SK-N-SH (cell line): ENCODE measurements at regions not wholly inside any gene's neighbourhood (a gene's known extent, or its start where the extent isn't known, plus 50 kb on each side); places are given as distances from the start of the nearest gene placed in this dataset.

Experiments
- CTCF ChIA-PET: fragments of 300-600, 350-600 bp; formaldehyde crosslinking; extraction: SDS; loops from one replicate; lab custom pipeline; 2021; lab: Yijun Ruan, JAX
- POLR2A ChIA-PET: fragments of 350-600 bp; sonication (Branson Sonifier 250); formaldehyde crosslinking; extraction: SDS; loops from one replicate; lab custom pipeline; 2020; ENCODE audit warnings: antibody characterized with exemption, inconsistent platforms; lab: Yijun Ruan, JAX
- DNase-seq: peaks from one replicate; pipeline ENCODE4 v3.0.0; 2012
- H2AFZ ChIP-seq: fragments of 200-600 bp; sonication (generic); 2 replicates; pipeline ENCODE4 v1.8.1; 2016; ENCODE audit warnings: antibody characterized with exemption, mild to moderate bottlenecking, low read depth
- H3F3A ChIP-seq: fragments of 200-600 bp; sonication (generic); replicated peaks from 2 replicates; pipeline ENCODE3; 2016; ENCODE audit warnings: antibody characterized with exemption, mild to moderate bottlenecking; ENCODE audit not compliant: insufficient read depth
- H3K27ac ChIP-seq, 2 experiments: fragments of 200-500 bp in 1 of 2; fragments of 200-600 bp in 1 of 2; sonication (Bioruptor generic) in 1 of 2; sonication (generic), shearing (Covaris generic) in 1 of 2; 2 replicates each; pipeline versions ENCODE4 v1.5.1 to v1.6.1; 2014 to 2016; ENCODE audit warnings: low read depth in 2 of 2, inconsistent platforms in 1 of 2, low read length in 1 of 2, mild to moderate bottlenecking in 1 of 2, mixed read lengths in 1 of 2
- H3K27me3 ChIP-seq: fragments of 200-600 bp; sonication (generic), shearing (Covaris generic); 2 replicates; pipeline ENCODE4 v1.6.1; 2016; ENCODE audit warnings: mixed run types; ENCODE audit not compliant: insufficient read depth
- H3K36me3 ChIP-seq, 2 experiments: fragments of 200-500 bp in 1 of 2; fragments of 200-600 bp in 1 of 2; sonication (Bioruptor generic) in 1 of 2; sonication (generic) in 1 of 2; replicated peaks in 1 of 2; 2 replicates each; pipeline versions ENCODE3 to v1.5.1; 2014 to 2016; ENCODE audit warnings: low read length in 1 of 2, mild to moderate bottlenecking in 1 of 2; ENCODE audit not compliant: insufficient read depth in 2 of 2, control insufficient read depth in 1 of 2
- H3K4me1 ChIP-seq, 2 experiments: fragments of 200-500 bp in 1 of 2; fragments of 200-600 bp in 1 of 2; sonication (Bioruptor generic) in 1 of 2; sonication (generic), shearing (Covaris generic) in 1 of 2; 2 replicates each; pipeline versions ENCODE4 v1.5.1 to v1.6.1; 2014 to 2016; ENCODE audit warnings: low read depth in 1 of 2, low read length in 1 of 2, mixed run types in 1 of 2; ENCODE audit not compliant: insufficient read depth in 2 of 2, control insufficient read depth in 1 of 2
- H3K4me2 ChIP-seq: fragments of 200-600 bp; sonication (generic), shearing (Covaris generic); 2 replicates; pipeline ENCODE4 v1.6.1; 2017; ENCODE audit warnings: mixed run types
- H3K4me3 ChIP-seq, 2 experiments: fragments of 200-500 bp in 1 of 2; fragments of 200-600 bp in 1 of 2; sonication (Bioruptor generic) in 1 of 2; sonication (generic), shearing (Covaris generic) in 1 of 2; 2 replicates each; pipeline versions ENCODE4 v1.5.1 to v1.8.1; 2014 to 2016; ENCODE audit warnings: low read depth in 2 of 2, inconsistent platforms in 1 of 2, low read length in 1 of 2, mild to moderate bottlenecking in 1 of 2, mixed read lengths in 1 of 2, moderate library complexity in 1 of 2
- H3K79me2 ChIP-seq: fragments of 200-600 bp; sonication (generic); 2 replicates; pipeline ENCODE4 v1.8.1; 2017; ENCODE audit warnings: mild to moderate bottlenecking; ENCODE audit not compliant: insufficient read depth
- H3K9ac ChIP-seq: fragments of 200-600 bp; sonication (generic); 2 replicates; pipeline ENCODE4 v1.6.1; 2017; ENCODE audit warnings: mixed run types
- H3K9me2 ChIP-seq: fragments of 200-600 bp; sonication (generic); 2 replicates; pipeline ENCODE4 v1.6.1; 2017; ENCODE audit warnings: mixed run types
- H3K9me3 ChIP-seq: fragments of 200-600 bp; sonication (generic); 2 replicates; pipeline ENCODE4 v1.6.1; 2017; ENCODE audit warnings: mixed run types, mild to moderate bottlenecking, moderate library complexity
- H4K20me1 ChIP-seq: fragments of 200-600 bp; sonication (generic); 2 replicates; pipeline ENCODE4 v1.6.1; 2017; ENCODE audit warnings: mild to moderate bottlenecking, mixed run types; ENCODE audit not compliant: insufficient read depth
- EZH2phosphoT487 ChIP-seq: fragments of 200-600 bp; sonication (generic); IDR thresholded peaks from 2 replicates; pipeline ENCODE4 v1.6.1; 2017; ENCODE audit warnings: low read depth, mixed run types, mild to moderate bottlenecking, antibody characterized with exemption, moderate library complexity, borderline replicate concordance
- FOXJ3 ChIP-seq: sonication (generic); formaldehyde crosslinking; IDR thresholded peaks from 2 replicates; pipeline ENCODE4 v1.5.1; 2020; ENCODE audit warnings: mild to moderate bottlenecking, missing genetic modification reagents
- MXI1 ChIP-seq: IDR thresholded peaks from 2 replicates; pipeline ENCODE4 v1.6.1; 2012; ENCODE audit warnings: mild to moderate bottlenecking, low read depth, low read length, improper control_type of control experiment
- NFIC ChIP-seq: IDR thresholded peaks from 2 replicates; pipeline ENCODE4 v1.4.0; 2012; ENCODE audit warnings: borderline replicate concordance
- NRF1 ChIP-seq: IDR thresholded peaks from 2 replicates; pipeline ENCODE4 v1.6.1; 2012; ENCODE audit warnings: low read depth, mild to moderate bottlenecking, low read length
- RAD21 ChIP-seq: IDR thresholded peaks from 2 replicates; pipeline ENCODE4 v1.6.1; 2012; ENCODE audit warnings: mild to moderate bottlenecking, low read length
- RFX5 ChIP-seq: IDR thresholded peaks from 2 replicates; pipeline ENCODE4 v1.6.1; 2012; ENCODE audit warnings: mild to moderate bottlenecking, improper control_type of control experiment, low read length
- SMC3 ChIP-seq: IDR thresholded peaks from 2 replicates; pipeline ENCODE4 v1.6.1; 2012; ENCODE audit warnings: low read depth, low read length, improper control_type of control experiment
- TCF12 ChIP-seq: IDR thresholded peaks from 2 replicates; pipeline ENCODE4 v1.4.0; 2012
- TEAD4 ChIP-seq: IDR thresholded peaks from 2 replicates; pipeline ENCODE4 v1.4.0; 2012; ENCODE audit warnings: mild to moderate bottlenecking, borderline replicate concordance; ENCODE audit not compliant: insufficient read depth
- WGBS: methylation state at CpG from one replicate; pipeline ENCODE4 v1.1.6; 2017; ENCODE audit warnings: low lambda C conversion rate; 5-methylcytosine and 5-hydroxymethylcytosine counted together
- TF ChIP-seq, protein P1 (sequence below): fragments of 150-350 bp; IDR thresholded peaks from 2 replicates; pipeline ENCODE4 v1.6.1; 2017; ENCODE audit warnings: antibody characterized with exemption, low read length, low read depth, borderline replicate concordance
- TF ChIP-seq, protein P2 (sequence below): fragments of 150-350 bp; IDR thresholded peaks from 2 replicates; pipeline ENCODE4 v1.6.1; 2016; ENCODE audit warnings: mild to moderate bottlenecking, low read depth, low read length
- TF ChIP-seq, protein P3 (sequence below): IDR thresholded peaks from 2 replicates; pipeline ENCODE4 v1.4.0; 2012; ENCODE audit warnings: low read depth
- TF ChIP-seq, protein P4 (sequence below): IDR thresholded peaks from 2 replicates; pipeline ENCODE4 v1.6.1; 2012; ENCODE audit warnings: mild to moderate bottlenecking, low read depth, low read length, moderate library complexity

DNA sequence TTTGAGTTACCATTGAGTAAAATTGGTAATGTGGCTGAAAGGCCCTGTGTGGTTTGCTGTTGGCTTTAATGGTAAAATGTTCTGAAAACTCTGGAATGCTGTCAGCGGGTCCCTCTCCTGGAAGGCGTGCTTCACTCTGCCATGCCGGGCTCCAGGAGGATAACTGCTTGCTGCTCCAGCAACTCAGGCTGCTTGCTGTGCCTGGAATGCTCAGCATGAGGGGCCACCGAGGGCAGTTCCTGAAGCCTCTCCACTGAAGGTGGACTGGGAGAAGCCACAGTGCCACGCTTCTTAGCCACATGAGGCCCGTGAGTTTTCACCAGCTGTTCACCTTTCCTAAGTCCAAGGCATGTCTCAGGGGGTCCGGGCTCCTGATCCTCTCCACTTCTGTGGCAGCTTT lies 90.4 kb upstream of the FAM110C start:
- Histone ChIP-seq H3K9me2 (no peaks in the 10 kb centered on the region), H3K27me3 (no peaks in the 10 kb centered on the region), H2AFZ (no peak overlapping the region), H3K4me3 (no peak overlapping the region), H3K36me3 (no peaks in the 10 kb centered on the region), H3F3A (no peaks in the 10 kb centered on the region), H3K79me2 (no peaks in the 10 kb centered on the region), H3K27ac (no peak overlapping the region), H3K4me1 (no peaks in the 10 kb centered on the region), H4K20me1 (no peaks in the 10 kb centered on the region), H3K9ac (no peak overlapping the region), H3K4me2 (no peak overlapping the region), H3K9me3 (no peaks in the 10 kb centered on the region; the same call in 1 of the 2 replicates)
- WGBS: 4% methylated on average over 7 of the region's 7 CpGs
- ChIA-PET POLR2A (no interaction called here), CTCF (no interaction called here)
- no peak for DNase-seq
- TF ChIP-seq TEAD4: no peak
- TF ChIP-seq NFIC: no peak
- TF ChIP-seq, protein P1, sequence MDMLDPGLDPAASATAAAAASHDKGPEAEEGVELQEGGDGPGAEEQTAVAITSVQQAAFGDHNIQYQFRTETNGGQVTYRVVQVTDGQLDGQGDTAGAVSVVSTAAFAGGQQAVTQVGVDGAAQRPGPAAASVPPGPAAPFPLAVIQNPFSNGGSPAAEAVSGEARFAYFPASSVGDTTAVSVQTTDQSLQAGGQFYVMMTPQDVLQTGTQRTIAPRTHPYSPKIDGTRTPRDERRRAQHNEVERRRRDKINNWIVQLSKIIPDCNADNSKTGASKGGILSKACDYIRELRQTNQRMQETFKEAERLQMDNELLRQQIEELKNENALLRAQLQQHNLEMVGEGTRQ: no peak
- no peak for TF ChIP-seq NRF1
- TF ChIP-seq SMC3: no peak
- no peak for TF ChIP-seq EZH2phosphoT487
- TF ChIP-seq, protein P2, sequence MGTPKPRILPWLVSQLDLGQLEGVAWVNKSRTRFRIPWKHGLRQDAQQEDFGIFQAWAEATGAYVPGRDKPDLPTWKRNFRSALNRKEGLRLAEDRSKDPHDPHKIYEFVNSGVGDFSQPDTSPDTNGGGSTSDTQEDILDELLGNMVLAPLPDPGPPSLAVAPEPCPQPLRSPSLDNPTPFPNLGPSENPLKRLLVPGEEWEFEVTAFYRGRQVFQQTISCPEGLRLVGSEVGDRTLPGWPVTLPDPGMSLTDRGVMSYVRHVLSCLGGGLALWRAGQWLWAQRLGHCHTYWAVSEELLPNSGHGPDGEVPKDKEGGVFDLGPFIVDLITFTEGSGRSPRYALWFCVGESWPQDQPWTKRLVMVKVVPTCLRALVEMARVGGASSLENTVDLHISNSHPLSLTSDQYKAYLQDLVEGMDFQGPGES: no peak
- no peak for TF ChIP-seq TCF12
- TF ChIP-seq, protein P3, sequence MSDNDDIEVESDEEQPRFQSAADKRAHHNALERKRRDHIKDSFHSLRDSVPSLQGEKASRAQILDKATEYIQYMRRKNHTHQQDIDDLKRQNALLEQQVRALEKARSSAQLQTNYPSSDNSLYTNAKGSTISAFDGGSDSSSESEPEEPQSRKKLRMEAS: no peak
- TF ChIP-seq MXI1: no peak
- TF ChIP-seq, protein P4, sequence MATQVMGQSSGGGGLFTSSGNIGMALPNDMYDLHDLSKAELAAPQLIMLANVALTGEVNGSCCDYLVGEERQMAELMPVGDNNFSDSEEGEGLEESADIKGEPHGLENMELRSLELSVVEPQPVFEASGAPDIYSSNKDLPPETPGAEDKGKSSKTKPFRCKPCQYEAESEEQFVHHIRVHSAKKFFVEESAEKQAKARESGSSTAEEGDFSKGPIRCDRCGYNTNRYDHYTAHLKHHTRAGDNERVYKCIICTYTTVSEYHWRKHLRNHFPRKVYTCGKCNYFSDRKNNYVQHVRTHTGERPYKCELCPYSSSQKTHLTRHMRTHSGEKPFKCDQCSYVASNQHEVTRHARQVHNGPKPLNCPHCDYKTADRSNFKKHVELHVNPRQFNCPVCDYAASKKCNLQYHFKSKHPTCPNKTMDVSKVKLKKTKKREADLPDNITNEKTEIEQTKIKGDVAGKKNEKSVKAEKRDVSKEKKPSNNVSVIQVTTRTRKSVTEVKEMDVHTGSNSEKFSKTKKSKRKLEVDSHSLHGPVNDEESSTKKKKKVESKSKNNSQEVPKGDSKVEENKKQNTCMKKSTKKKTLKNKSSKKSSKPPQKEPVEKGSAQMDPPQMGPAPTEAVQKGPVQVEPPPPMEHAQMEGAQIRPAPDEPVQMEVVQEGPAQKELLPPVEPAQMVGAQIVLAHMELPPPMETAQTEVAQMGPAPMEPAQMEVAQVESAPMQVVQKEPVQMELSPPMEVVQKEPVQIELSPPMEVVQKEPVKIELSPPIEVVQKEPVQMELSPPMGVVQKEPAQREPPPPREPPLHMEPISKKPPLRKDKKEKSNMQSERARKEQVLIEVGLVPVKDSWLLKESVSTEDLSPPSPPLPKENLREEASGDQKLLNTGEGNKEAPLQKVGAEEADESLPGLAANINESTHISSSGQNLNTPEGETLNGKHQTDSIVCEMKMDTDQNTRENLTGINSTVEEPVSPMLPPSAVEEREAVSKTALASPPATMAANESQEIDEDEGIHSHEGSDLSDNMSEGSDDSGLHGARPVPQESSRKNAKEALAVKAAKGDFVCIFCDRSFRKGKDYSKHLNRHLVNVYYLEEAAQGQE: no peak
- TF ChIP-seq FOXJ3 (CRISPR knock-in tag): no peak
- TF ChIP-seq RAD21: no peak
- TF ChIP-seq RFX5: no peak
